ENCODE measurements at regions not wholly inside any gene's neighbourhood (a gene's known extent, or its start where the extent isn't known, plus 50 kb on each side); places are given as distances from the start of the nearest gene placed in this dataset.

- no peak for TF ChIP-seq CTCF (conservative IDR thresholded peaks at IDR 0.05; ENCODE audit: low read length)
- no peak for DNase-seq (ENCODE audit: low read depth)
- H3K4me3 ChIP-seq (ENCODE audit: low read length), result no peak overlapping the region
These were observed 549.9 kb downstream of the XIRP2 start for GRCh38 chr2:167438206-167438605.

- no peak for TF ChIP-seq CTCF (conservative IDR thresholded peaks at IDR 0.05; ENCODE audit: low read length)
These were observed 543.7 kb downstream of the XIRP2 start for GRCh38 chr2:167431949-167432348.

GRCh38 chr2:167430447-167430846 lies 542.2 kb downstream of the XIRP2 start:
- no peak for DNase-seq (ENCODE audit: low read depth)
- TF ChIP-seq CTCF (conservative IDR thresholded peaks at IDR 0.05; ENCODE audit: low read length), result no peak
- H3K4me3 ChIP-seq (ENCODE audit: low read length), result no peak overlapping the region

More at GRCh38 chr2:167431949-167432348, 543.7 kb downstream of the XIRP2 start:
- no peak for DNase-seq (ENCODE audit: low read depth)
- H3K4me3 ChIP-seq (ENCODE audit: low read length), result no peak overlapping the region

DNA sequence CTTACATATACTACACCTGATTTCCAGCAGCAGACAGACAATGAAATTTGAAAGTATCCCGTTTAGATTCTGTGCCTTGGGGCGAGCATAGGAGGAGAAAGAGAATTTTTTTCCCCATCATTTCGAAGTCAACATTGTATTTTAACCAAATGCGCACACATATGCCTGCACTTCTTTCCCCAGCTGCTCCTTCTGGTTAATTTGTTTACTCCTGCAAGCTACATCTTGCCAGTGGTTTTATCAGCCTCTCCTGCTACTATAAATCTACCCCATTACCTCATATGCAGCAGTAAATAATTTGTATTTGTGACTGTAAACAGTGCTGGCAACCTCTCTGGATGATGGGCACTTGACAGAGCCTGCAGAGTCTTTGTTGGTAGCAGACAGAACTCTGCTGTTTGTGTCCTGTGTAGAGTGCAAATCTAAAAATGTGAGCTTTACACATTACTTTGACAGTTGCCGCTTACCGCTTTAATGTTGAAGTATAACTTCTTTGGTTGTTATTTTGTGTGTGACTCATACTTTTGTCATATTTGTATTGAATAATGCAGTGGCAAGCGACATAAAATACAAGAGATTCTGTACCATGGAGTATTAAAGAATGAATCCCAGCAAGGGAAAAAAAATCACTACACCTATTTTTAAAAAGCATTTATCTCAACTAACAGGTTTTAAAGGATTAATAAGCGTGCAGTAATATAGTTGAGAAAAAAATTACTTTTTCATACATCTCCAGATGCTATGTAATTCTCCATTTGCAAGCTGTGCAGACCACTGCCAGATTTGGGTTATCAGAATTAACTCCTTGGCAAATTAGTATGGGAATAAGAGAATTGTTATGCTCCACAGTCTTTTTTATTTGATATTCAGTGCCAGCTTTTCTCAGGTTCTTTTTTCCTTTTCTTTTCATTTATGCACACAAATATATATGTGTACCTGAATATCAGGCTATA lies 536.8 kb downstream of the XIRP2 start:
- no peak overlapping the region for H3K4me3 ChIP-seq (ENCODE audit: low read length)
- DNase-seq (ENCODE audit: low read depth), result no peak
- TF ChIP-seq CTCF (conservative IDR thresholded peaks at IDR 0.05; ENCODE audit: low read length), result no peak

DNA sequence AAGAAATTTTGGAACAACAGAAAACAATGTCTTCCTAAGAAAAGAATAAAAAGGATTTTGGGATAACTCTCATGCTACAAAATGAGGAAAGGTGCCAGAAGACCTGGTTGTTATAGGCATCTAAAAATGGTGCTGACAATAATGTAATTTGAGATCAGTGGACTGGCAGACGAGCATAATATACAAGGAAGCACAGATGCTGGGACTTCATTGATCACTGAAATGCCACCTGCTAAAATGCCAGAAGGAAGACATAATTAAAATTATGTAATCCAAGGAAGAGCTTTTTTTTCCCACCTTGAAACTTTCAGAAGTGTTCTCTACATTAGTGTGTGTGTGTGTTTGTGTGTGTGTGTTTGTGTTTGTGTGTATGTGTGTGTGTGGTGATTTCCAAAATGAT lies 535.9 kb downstream of the XIRP2 start:
- TF ChIP-seq CTCF (conservative IDR thresholded peaks at IDR 0.05; ENCODE audit: low read length), result no peak
- H3K4me3 ChIP-seq (ENCODE audit: low read length), result no peak overlapping the region
- DNase-seq (ENCODE audit: low read depth), result no peak

DNA sequence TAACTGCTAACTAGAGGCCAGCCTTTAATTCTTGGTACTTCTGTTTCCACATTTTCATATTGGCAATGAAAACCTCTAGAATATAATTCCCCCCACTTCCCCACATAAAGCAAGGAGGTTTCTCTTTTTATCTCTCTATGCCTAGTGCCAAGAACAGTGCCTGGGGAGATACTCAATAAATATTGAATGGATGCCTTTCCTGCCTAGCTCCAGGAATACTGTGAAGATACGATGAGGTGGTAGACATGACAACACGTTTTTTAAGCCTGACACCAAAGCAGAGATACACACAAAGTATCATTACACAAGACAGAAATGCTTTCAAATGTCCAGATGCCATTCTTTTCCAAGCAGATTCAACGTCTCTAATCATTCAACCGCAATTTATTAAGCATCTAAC lies 535.5 kb downstream of the XIRP2 start:
- DNase-seq (ENCODE audit: low read depth), result no peak
- no peak for TF ChIP-seq CTCF (conservative IDR thresholded peaks at IDR 0.05; ENCODE audit: low read length)
- H3K4me3 ChIP-seq (ENCODE audit: low read length), result no peak overlapping the region

DNA sequence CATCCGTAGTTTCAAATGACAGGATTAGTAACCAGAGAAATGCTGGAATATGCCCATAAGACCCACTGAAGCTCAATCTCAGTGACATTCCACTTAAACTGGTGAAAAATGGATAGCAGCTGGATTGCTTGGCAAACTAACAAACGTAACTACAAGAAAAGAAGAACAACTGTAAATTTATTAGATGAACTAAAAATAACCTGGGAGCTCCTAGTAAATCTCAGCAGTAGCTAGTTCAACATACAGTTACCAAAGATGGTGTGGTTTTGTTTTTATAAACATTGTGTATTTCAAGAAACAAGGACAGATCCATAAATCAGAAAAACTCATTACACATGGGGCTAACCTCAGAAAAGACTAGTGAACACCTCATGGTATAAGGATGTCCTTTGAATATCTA lies 531.9 kb downstream of the XIRP2 start:
- TF ChIP-seq CTCF (conservative IDR thresholded peaks at IDR 0.05; ENCODE audit: low read length), result no peak
- no peak overlapping the region for H3K4me3 ChIP-seq (ENCODE audit: low read length)
- no peak for DNase-seq (ENCODE audit: low read depth)

Data from AG10803 (cell line).